Panc1 (cell line): ENCODE measurements at regions not wholly inside any gene's neighbourhood (a gene's known extent, or its start where the extent isn't known, plus 50 kb on each side); places are given as distances from the start of the nearest gene placed in this dataset.

ENCODE experiments used
- ATAC-seq: fragments of 200-7000 bp; cut with Tn5 transposase; 2 replicates; pipeline ENCODE4 v1.9.1; 2020; ENCODE audit warnings: mild to moderate bottlenecking, moderate library complexity
- BruUV-seq: library from RNA; stranded (reverse); fragments of 400-500 nt; replicated peaks from 2 replicates; lab custom pipeline; 2021; lab: Mats Ljungman, UMichigan
- CTCF ChIA-PET: fragments of 300-600 bp; sonication (Branson Sonifier 250); formaldehyde crosslinking; loops from one replicate; lab custom pipeline; 2022; ENCODE audit warnings: antibody characterized with exemption; lab: Charles Lee
- POLR2A ChIA-PET: fragments of 300-600 bp; sonication (Branson Sonifier 250); formaldehyde crosslinking; loops from one replicate; lab custom pipeline; 2022; ENCODE audit warnings: antibody characterized with exemption; lab: Charles Lee
- DNase-seq: peaks from one replicate; pipeline ENCODE4 v3.0.0-alpha.2; 2010; ENCODE audit warnings: low read depth, low spot score
- H3K27ac ChIP-seq: 2 replicates; pipeline ENCODE4 v1.5.1; 2011; ENCODE audit warnings: mild to moderate bottlenecking, low read length, inconsistent platforms
- H3K27me3 ChIP-seq: fragments of 200-500 bp; sonication (Bioruptor generic); 2 replicates; pipeline ENCODE4 v1.6.0; 2014; ENCODE audit warnings: low read length, inconsistent platforms; ENCODE audit not compliant: control insufficient read depth, insufficient read depth
- H3K36me3 ChIP-seq: fragments of 200-500 bp; sonication (Bioruptor generic); 2 replicates; pipeline ENCODE4 v1.5.1; 2014; ENCODE audit warnings: inconsistent platforms, mild to moderate bottlenecking, low read length, moderate library complexity; ENCODE audit not compliant: control insufficient read depth, insufficient read depth
- H3K4me1 ChIP-seq: 2 replicates; pipeline ENCODE4 v1.5.1; 2011; ENCODE audit warnings: inconsistent platforms, mild to moderate bottlenecking, low read length, moderate library complexity; ENCODE audit not compliant: control insufficient read depth, insufficient read depth
- H3K4me3 ChIP-seq, 2 experiments: 2 replicates each; pipeline ENCODE4 v1.5.1; 2011 to 2012; ENCODE audit warnings: low read depth in 2 of 2, low read length in 2 of 2, mild to moderate bottlenecking in 2 of 2, inconsistent platforms in 1 of 2, moderate library complexity in 1 of 2
- H3K9me3 ChIP-seq: fragments of 200-500 bp; sonication (Bioruptor generic); 2 replicates; pipeline ENCODE4 v1.5.1; 2014; ENCODE audit warnings: low read depth, mild to moderate bottlenecking, inconsistent platforms, low read length, moderate library complexity; ENCODE audit not compliant: control insufficient read depth, insufficient read depth
- CTCF ChIP-seq: fragments of 450-650 bp; IDR thresholded peaks from 2 replicates; pipeline ENCODE4 v1.5.1; 2017; ENCODE audit warnings: mild to moderate bottlenecking
- POLR2AphosphoS5 ChIP-seq: IDR thresholded peaks from 2 replicates; pipeline ENCODE4 v1.6.1; 2012; ENCODE audit warnings: mild to moderate bottlenecking, low read depth, low read length, moderate library complexity
- REST ChIP-seq, 2 experiments: IDR thresholded peaks; 2 replicates each; pipeline ENCODE4 v1.6.1; 2011 to 2012; ENCODE audit warnings: low read depth in 2 of 2, control low read depth in 1 of 2, low read length in 1 of 2, mild to moderate bottlenecking in 1 of 2, moderate library complexity in 1 of 2; ENCODE audit not compliant: insufficient read depth in 1 of 2
- SIN3A ChIP-seq: IDR thresholded peaks from 2 replicates; pipeline ENCODE4 v1.6.1; 2012; ENCODE audit warnings: low read depth, mild to moderate bottlenecking, low read length, moderate library complexity, borderline replicate concordance; ENCODE audit not compliant: insufficient read depth
- TCF7L2 ChIP-seq: IDR thresholded peaks from 2 replicates; pipeline ENCODE4 v1.6.1; 2011; ENCODE audit warnings: mild to moderate bottlenecking, low read depth, low read length, inconsistent platforms
- in situ Hi-C: cut with HindIII; loops from 2 replicates; pipeline ENCODE4 v1.10.0; 2016; ENCODE audit warnings: low sequenced_read_pairs, low pct_unique_long_range_greater_than_20kb
- intact Hi-C: fragments of 100-400 bp; cut with micrococcal nuclease; formaldehyde crosslinking; loops from one replicate; pipeline ENCODE4 v1.10.0; 2022; ENCODE audit not compliant: unreplicated experiment

- intact Hi-C loops, result no loop called here
- no peak for ATAC-seq
- Histone ChIP-seq H3K9me3 (no peaks in the 10 kb centered on the region), H3K27me3 (no peaks in the 10 kb centered on the region), H3K4me3 (no peak overlapping the region), H3K27ac (no peak overlapping the region), H3K36me3 (no peaks in the 10 kb centered on the region), H3K4me1 (no peaks in the 10 kb centered on the region)
- no TSS peak for BruUV-seq
- no peak for TF ChIP-seq SIN3A
- TF ChIP-seq REST (IDR thresholded peaks at IDR 0.05; ENCODE audit: insufficient read depth in 1 of 2, low read depth in 2 of 2, low read length in 1 of 2), result no peak
- TF ChIP-seq TCF7L2, result no peak
- TF ChIP-seq POLR2AphosphoS5, result no peak
- TF ChIP-seq CTCF, result no peak
- in situ Hi-C loops, result no loop called here
- POLR2A ChIA-PET, result no interaction called here
- CTCF ChIA-PET, result no interaction called here
- no peak for DNase-seq
These were observed 524.2 kb downstream of the FAT4 start for GRCh38 chr4:125838924-125839323.

- ChIA-PET CTCF (no interaction called here), POLR2A (no interaction called here)
- DNase-seq, result no peak
- intact Hi-C loops (no loop called here), in situ Hi-C loops (no loop called here)
- no peak for ATAC-seq
- no peak for TF ChIP-seq POLR2AphosphoS5
- no peak for TF ChIP-seq TCF7L2
- no peak for TF ChIP-seq SIN3A
- no peak for TF ChIP-seq CTCF
- no peak for TF ChIP-seq REST (IDR thresholded peaks at IDR 0.05; ENCODE audit: insufficient read depth in 1 of 2, low read depth in 2 of 2, low read length in 1 of 2)
- no peaks in the 10 kb centered on the region for H3K27me3 ChIP-seq
- BruUV-seq, result no TSS peak
- no peaks in the 10 kb centered on the region for H3K9me3 ChIP-seq
- no peaks in the 10 kb centered on the region for H3K4me1 ChIP-seq
- H3K36me3 ChIP-seq, result no peaks in the 10 kb centered on the region
- no peak overlapping the region for H3K27ac ChIP-seq
- H3K4me3 ChIP-seq, result no peak overlapping the region
These were observed 529.2 kb downstream of the FAT4 start for GRCh38 chr4:125843947-125844346.
